A673 (cell line): ENCODE measurements at regions not wholly inside any gene's neighbourhood (a gene's known extent, or its start where the extent isn't known, plus 50 kb on each side); places are given as distances from the start of the nearest gene placed in this dataset.

Source experiments
- CTCF ChIP-seq: fragments of 300-800, 200-600 bp; sonication (generic); conservative IDR thresholded peaks from 2 replicates; pipeline ENCODE4 v1.5.1; 2017; ENCODE audit warnings: low read depth, mild to moderate bottlenecking, antibody characterized with exemption, low read length, moderate library complexity, mixed read lengths
- EZH2 ChIP-seq: fragments of 200-600 bp; sonication (generic); IDR thresholded peaks from 2 replicates; pipeline ENCODE4 v1.6.1; 2017; ENCODE audit warnings: borderline replicate concordance, low read depth, mild to moderate bottlenecking, mixed read lengths, antibody characterized with exemption, low read length; ENCODE audit not compliant: poor library complexity, severe bottlenecking

GRCh38 chr16:85231959-85232358 lies 119.7 kb upstream of the CIBAR2 start:
- TF ChIP-seq CTCF (no peak), EZH2 (no peak)
